GM21360 (cell line): ENCODE measurements at regions not wholly inside any gene's neighbourhood (a gene's known extent, or its start where the extent isn't known, plus 50 kb on each side); places are given as distances from the start of the nearest gene placed in this dataset.
A peak's percentile ranks its signal among the peaks of the same experiment; 100 is the strongest.

Source experiments
- ATAC-seq: cut with Tn5 transposase; IDR thresholded peaks from one replicate; pipeline ENCODE4 v1.9.1; 2021; ENCODE audit warnings: mild to moderate bottlenecking, moderate library complexity; ENCODE audit not compliant: unreplicated experiment

DNA sequence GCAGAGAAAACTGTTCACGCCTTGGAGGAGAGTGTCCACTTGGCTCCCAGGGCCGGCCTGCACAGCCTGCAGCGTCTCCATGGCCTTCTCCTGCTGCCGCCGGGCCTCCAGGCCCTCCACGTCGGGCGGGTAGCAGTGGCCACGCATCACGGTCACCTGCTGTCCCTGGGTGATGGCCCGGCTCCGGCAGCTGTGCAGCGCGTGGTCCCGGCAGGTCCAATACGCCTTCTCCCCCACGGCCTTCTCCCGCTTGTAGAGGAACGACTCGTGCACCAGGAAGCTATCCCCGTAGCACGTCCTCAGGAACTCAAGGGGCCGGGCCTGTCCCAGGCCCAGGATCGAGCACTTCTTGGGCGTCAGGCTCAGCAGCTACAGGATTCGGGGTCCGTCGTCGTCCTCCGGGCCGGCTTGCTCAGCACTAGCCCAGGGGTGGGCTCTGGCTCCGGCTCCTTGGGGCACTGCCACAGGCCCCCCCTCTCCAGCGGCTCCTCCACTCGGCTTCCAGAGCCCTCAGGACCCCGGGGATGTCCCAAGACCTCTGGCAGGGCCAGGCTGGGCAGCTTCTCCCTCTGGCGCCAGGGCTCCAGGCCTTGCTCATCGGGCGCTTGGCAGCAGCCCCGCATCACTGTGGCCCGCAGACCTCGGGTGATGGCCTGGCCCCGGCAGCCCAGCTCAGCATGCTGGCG, 83.6 kb upstream of the FXR1 start:
- ATAC-seq, result no peak

DNA sequence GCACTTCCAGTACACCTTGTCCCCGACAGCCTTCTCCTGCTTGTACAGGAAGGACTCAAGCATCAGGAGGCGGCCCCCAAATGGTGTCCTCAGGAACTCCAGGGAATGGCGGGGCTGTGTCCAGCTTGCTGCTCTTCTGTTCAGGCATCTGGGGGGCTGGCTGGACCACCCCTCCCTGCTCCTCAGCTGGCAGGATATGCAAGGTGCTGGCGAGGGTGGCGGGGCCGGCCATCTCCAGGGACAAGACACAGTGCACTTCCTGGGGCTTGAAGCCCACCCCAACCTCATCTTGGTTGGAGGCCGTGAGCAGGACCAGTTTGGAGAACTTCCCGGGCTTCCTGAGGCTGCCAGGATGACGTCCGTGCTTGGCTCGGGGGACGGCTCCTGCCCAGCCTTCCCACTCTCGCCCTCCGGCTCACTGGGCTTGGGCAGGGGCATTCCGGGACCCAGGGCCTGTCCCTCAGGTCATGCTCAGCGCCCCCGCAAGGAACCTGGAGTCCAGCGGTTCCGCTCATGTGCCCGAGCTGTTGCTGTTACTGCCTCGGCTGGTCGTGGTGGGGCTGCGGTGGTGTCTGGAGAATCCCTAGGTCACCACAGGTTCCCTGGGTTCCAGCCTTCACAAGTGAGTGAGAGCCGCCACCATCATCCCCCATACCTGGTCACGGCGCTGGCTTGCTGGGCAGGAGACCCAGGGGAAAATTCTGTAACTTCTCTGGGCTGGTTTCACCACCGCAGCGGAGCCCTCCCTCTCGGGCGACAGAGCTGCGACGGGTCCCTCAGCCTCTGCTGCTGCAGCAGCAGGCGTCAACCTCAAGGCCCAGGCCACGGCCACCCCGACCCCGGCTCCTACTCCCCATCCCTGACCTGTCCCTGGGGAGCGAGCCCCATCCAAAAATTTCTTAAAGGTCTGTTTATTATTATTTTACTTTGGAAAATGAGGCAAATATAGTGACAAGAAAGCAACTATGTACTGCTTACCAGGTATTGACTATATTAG, 82.8 kb upstream of the FXR1 start:
- no peak for ATAC-seq

DNA sequence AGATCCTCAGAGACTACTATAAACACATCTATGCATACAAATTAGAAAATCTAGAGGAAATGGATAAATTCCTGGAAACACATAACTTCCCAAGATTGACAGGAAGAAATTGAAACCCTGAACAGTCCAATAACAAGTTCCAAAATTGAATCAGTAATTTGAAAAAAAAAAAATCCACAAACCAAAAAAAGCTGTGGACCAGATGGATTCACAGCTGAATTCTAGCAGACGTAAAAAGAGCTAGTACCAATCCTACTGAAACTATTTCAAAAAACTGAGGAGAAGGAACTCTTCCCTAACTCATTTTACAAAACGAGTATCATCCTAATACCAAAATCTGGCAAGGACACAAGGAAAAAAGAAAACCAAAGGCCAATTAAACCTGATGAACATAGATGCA, 77.0 kb upstream of the FXR1 start:
- no peak for ATAC-seq

DNA sequence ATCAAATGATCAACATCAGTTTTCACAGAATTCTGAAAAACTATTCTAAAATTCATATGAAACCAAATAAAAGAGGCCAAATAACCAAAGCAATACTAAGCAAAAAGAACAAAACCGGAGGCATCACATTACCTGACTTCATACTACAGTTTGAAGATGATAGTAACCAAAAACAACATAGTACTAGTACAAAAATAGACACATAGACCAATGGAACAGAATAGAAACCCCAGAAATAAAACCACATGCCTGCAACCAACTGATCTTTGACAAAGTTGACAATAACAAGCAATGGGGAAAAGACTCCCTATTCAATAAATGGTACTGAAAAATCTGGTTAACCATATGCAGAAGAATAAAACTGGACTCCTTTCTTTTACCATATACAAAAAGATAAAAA, 75.7 kb upstream of the FXR1 start:
- ATAC-seq, result no peak

DNA sequence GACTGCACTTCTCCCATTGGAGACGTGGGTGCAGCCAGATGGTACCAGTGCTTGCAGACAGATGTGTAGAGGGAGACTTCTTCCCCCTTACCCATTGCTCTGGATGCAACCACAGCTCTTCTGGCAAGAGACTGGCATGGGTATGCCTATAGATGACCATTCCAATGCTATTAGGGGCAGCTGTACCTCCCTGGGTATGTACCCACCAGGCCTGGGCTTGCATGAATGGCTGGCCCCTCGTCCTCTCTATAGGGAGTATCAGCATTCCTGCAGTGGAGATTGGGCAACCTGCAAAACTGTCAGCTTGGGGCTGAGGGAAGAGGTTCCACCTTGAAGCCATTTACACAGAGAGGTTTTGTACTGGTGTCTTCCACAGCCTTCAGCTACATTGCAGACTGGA, 57.6 kb upstream of the FXR1 start:
- ATAC-seq, result no peak

DNA sequence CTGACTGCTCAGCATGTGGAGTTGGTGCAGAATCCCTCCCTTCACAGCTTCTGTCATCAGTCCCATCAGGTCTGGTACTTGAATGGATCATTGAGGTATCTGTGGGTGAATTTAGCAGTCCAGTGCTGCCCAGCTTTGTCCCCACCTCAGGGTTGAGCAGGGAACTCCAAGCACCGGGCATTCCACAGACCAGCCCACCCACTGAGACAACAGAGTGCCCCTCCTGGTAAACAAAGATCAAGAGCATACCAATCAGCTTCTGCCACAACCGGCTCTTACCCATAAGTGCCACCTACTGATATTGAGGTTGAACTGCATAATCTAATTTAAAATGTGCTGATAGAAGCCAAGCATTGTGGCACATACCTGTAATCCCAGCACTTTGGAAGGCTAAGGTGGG, 57.1 kb upstream of the FXR1 start:
- peak; percentile 75 for ATAC-seq

DNA sequence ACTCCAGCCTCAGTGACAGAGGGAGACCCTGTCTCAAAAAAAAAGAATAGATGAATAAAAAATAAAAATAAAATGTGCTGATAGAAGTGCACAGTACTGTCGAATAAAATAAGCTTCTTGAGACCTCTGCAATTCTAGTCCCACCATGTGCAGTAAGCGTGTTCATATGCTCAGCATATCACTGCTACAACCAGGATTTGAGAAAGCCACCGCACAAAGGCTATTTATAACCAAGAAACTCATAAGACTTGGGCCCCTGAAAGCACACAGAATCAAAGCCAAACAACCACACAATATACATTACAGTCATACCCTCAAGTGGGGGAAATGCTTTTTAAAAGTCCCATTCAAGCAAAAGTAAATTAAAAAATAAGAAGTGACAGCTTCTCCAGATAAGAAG, 56.5 kb upstream of the FXR1 start:
- ATAC-seq, result no peak

DNA sequence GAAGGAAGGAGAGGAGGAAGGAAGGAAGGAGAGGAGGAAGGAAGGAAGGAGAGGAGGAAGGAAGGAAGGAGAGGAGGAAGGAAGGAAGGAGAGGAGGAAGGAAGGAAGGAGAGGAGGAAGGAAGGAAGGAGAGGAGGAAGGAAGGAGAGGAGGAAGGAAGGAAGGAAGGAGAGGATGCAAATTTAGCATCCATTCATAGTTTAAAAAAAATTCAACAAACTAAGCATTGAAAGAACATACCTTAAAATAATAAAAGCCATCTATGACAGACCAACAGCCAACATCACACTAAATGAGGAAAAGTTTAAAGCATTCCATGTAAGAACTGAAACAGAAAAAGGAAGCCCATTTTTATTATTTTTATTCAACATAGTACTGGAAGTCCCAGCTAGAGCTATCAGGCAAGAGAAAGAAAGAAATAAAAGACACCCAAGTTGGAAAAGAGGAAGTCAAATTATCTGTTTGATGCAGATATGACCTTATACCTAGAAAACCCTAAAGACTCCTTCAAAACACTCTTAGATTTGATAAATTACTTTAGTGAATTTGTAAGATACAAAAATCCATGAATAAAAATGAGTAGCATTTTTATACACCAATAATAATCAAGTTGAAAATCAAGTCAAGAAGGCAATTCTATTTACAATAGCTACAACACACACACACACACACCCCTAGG, 52.2 kb upstream of the FXR1 start:
- no peak for ATAC-seq
